ENCODE measurements at regions not wholly inside any gene's neighbourhood (a gene's known extent, or its start where the extent isn't known, plus 50 kb on each side); places are given as distances from the start of the nearest gene placed in this dataset.

GRCh38 chr15:57861815-57862586, 155.5 kb downstream of the POLR2M start:
- TF ChIP-seq POLR2AphosphoS5 (IDR thresholded peaks at IDR 0.05; ENCODE audit: borderline replicate concordance, low read depth, low read length) (no peak), EZH2 (IDR thresholded peaks at IDR 0.05) (no peak), FOXP2 (optimal IDR thresholded peaks at IDR 0.05; ENCODE audit: control extremely low read depth, extremely low read length, insufficient read depth) (no peak)
- Histone ChIP-seq H3K9me3 (ENCODE audit: low read depth, low read length) (no peaks in the 10 kb centered on the region), H3K4me3 (no peak overlapping the region), H3K36me3 (ENCODE audit: insufficient read depth, low read length) (no peaks in the 10 kb centered on the region), H3K9ac (ENCODE audit: insufficient read length) (no peak overlapping the region), H3K27ac (no peak overlapping the region)
- DNase-seq (ENCODE audit: low read depth, low spot score) = no peak

DNA sequence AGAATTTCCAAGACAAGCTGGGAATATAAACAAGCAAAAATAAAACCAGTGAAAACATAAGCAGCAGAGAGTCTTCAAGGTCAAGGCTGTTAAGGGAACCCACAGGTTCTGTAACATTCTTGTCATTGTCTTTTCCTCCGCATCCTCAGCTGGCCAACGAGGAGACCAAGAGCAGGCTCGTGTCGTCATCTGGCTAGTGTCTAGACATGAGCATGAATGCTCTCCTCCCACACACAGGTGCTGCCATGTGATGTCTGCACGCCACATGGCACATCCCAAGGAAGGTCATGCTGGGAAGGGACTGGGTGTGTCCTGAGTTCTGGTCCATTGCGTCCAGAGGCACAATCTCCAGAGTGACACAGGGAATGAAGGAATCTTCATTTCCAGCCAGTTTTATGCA, 156.2 kb downstream of the POLR2M start:
- no peak overlapping the region for H3K27ac ChIP-seq
- TF ChIP-seq FOXP2 (optimal IDR thresholded peaks at IDR 0.05; ENCODE audit: control extremely low read depth, extremely low read length, insufficient read depth) (no peak), POLR2AphosphoS5 (IDR thresholded peaks at IDR 0.05; ENCODE audit: borderline replicate concordance, low read depth, low read length) (no peak), EZH2 (IDR thresholded peaks at IDR 0.05) (no peak)
- H3K36me3 ChIP-seq (ENCODE audit: insufficient read depth, low read length) = no peaks in the 10 kb centered on the region
- no peak overlapping the region for H3K9ac ChIP-seq (ENCODE audit: insufficient read length)
- H3K4me3 ChIP-seq = no peak overlapping the region
- no peaks in the 10 kb centered on the region for H3K9me3 ChIP-seq (ENCODE audit: low read depth, low read length)
- no peak for DNase-seq (ENCODE audit: low read depth, low spot score)

GRCh38 chr15:57865294-57865693, 158.8 kb downstream of the POLR2M start:
- Histone ChIP-seq H3K9me3 (ENCODE audit: low read depth, low read length) (no peaks in the 10 kb centered on the region), H3K4me3 (no peak overlapping the region), H3K9ac (ENCODE audit: insufficient read length) (no peak overlapping the region), H3K36me3 (ENCODE audit: insufficient read depth, low read length) (no peaks in the 10 kb centered on the region), H3K27ac (no peak overlapping the region)
- TF ChIP-seq EZH2 (IDR thresholded peaks at IDR 0.05) = no peak
- no peak for TF ChIP-seq FOXP2 (optimal IDR thresholded peaks at IDR 0.05; ENCODE audit: control extremely low read depth, extremely low read length, insufficient read depth)
- TF ChIP-seq POLR2AphosphoS5 (IDR thresholded peaks at IDR 0.05; ENCODE audit: borderline replicate concordance, low read depth, low read length) = no peak
- DNase-seq (ENCODE audit: low read depth, low spot score) = no peak

DNA sequence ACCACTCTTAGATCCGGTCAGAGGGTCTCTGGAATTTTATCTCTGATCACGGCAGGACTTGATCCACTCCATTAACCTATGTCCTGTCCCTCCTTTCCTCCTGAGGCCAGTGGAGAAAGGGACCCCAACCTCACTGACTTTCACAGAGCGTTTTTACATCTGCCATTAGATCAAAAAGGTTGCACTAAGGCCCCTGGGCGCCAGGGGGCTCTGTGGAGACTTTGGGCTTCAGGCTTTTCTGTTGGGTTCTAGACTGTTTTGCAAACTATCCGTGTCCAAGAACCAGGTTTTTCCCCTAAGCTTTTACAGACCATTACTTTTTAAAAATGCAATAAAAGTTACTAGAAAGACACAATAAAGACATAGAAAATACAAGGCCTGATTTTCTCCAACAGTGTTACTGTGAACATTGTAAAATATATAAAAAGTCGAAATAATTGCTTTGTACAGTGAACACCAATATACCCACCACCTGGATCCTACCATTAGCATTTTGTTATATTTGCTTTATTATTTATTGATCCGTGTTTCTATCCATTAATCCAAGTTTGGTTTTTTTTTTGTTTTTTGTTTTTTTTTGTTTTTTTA, 159.7 kb downstream of the POLR2M start:
- Histone ChIP-seq H3K9me3 (ENCODE audit: low read depth, low read length) (no peaks in the 10 kb centered on the region), H3K4me3 (no peak overlapping the region), H3K9ac (ENCODE audit: insufficient read length) (no peak overlapping the region), H3K27ac (no peak overlapping the region), H3K36me3 (ENCODE audit: insufficient read depth, low read length) (no peaks in the 10 kb centered on the region)
- DNase-seq (ENCODE audit: low read depth, low spot score) = peak; percentile 5
- TF ChIP-seq FOXP2 (optimal IDR thresholded peaks at IDR 0.05; ENCODE audit: control extremely low read depth, extremely low read length, insufficient read depth) (no peak), EZH2 (IDR thresholded peaks at IDR 0.05) (no peak), POLR2AphosphoS5 (IDR thresholded peaks at IDR 0.05; ENCODE audit: borderline replicate concordance, low read depth, low read length) (no peak)

- Histone ChIP-seq H3K9me3 (ENCODE audit: low read depth, low read length) (no peaks in the 10 kb centered on the region), H3K27ac (no peak overlapping the region), H3K4me3 (no peak overlapping the region), H3K9ac (ENCODE audit: insufficient read length) (no peak overlapping the region), H3K36me3 (ENCODE audit: insufficient read depth, low read length) (no peaks in the 10 kb centered on the region)
- TF ChIP-seq EZH2 (IDR thresholded peaks at IDR 0.05) (no peak), FOXP2 (optimal IDR thresholded peaks at IDR 0.05; ENCODE audit: control extremely low read depth, extremely low read length, insufficient read depth) (no peak), POLR2AphosphoS5 (IDR thresholded peaks at IDR 0.05; ENCODE audit: borderline replicate concordance, low read depth, low read length) (no peak)
- DNase-seq (ENCODE audit: low read depth, low spot score) = no peak
Measured at GRCh38 chr15:57867970-57868798, 161.7 kb downstream of the POLR2M start.

- Histone ChIP-seq H3K9me3 (ENCODE audit: low read depth, low read length) (no peaks in the 10 kb centered on the region), H3K36me3 (ENCODE audit: insufficient read depth, low read length) (no peaks in the 10 kb centered on the region), H3K9ac (ENCODE audit: insufficient read length) (no peak overlapping the region), H3K27ac (no peak overlapping the region), H3K4me3 (no peak overlapping the region)
- no peak for DNase-seq (ENCODE audit: low read depth, low spot score)
- TF ChIP-seq EZH2 (IDR thresholded peaks at IDR 0.05) = no peak
- no peak for TF ChIP-seq FOXP2 (optimal IDR thresholded peaks at IDR 0.05; ENCODE audit: control extremely low read depth, extremely low read length, insufficient read depth)
- no peak for TF ChIP-seq POLR2AphosphoS5 (IDR thresholded peaks at IDR 0.05; ENCODE audit: borderline replicate concordance, low read depth, low read length)
Measured at GRCh38 chr15:57870667-57871066, 164.2 kb downstream of the POLR2M start.

DNA sequence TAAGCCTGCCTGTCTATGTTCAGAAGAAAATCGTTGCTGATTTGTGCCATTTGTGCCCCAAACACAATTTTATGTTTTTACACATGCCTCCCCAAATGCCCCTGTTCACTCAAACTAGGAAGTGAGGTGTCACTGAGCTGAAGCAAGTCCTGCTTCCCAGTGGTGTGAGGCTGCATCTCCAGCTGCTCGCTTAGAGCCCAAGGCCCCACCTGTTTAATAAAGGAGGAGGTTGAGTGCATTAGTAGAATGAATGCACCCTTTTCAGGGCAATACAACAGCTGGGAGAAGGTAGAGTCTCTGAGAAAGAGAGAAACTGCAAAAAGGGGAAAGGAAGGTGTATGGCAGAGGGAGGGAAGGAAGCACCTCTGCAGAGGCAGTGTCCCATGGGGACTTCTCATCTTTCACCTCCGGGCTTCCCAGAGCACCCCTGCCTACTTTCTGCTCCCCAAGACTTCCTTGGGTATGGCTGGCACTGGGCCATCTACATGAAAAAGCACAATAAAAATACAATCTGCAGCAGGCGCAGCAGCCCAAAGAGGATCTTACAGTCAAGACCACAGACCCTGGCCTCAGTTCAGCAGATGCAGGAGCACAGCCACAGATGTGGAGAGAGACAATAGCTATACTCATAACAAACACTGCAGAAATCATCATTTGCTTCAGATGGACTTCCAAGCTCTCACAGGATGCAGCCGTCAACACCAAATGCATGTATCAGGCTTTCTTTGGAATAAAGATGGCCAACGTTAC, 165.9 kb downstream of the POLR2M start:
- H3K36me3 ChIP-seq (ENCODE audit: insufficient read depth, low read length) = no peaks in the 10 kb centered on the region
- H3K9ac ChIP-seq (ENCODE audit: insufficient read length) = no peak overlapping the region
- no peaks in the 10 kb centered on the region for H3K9me3 ChIP-seq (ENCODE audit: low read depth, low read length)
- TF ChIP-seq POLR2AphosphoS5 (IDR thresholded peaks at IDR 0.05; ENCODE audit: borderline replicate concordance, low read depth, low read length) = no peak
- TF ChIP-seq EZH2 (IDR thresholded peaks at IDR 0.05) = no peak
- no peak for TF ChIP-seq FOXP2 (optimal IDR thresholded peaks at IDR 0.05; ENCODE audit: control extremely low read depth, extremely low read length, insufficient read depth)
- no peak for DNase-seq (ENCODE audit: low read depth, low spot score)
- H3K4me3 ChIP-seq = no peak overlapping the region
- no peak overlapping the region for H3K27ac ChIP-seq
